Coronary artery (tissue), 2 donors: ENCODE measurements at regions not wholly inside any gene's neighbourhood (a gene's known extent, or its start where the extent isn't known, plus 50 kb on each side); places are given as distances from the start of the nearest gene placed in this dataset.

Source experiments
- DNase-seq: peaks from one replicate; pipeline ENCODE4 v3.0.0-alpha.2; 2017; ENCODE audit warnings: low spot score
- H3K27ac ChIP-seq, 2 donors: fragments of 200-600 bp; sonication (generic); one replicate each; pipeline ENCODE4 v1.5.1; 2016 to 2019
- H3K4me3 ChIP-seq: fragments of 200-600 bp; sonication (generic); 2 replicates; pipeline ENCODE4 v1.5.1; 2016; ENCODE audit warnings: mild to moderate bottlenecking, moderate library complexity
- CTCF ChIP-seq: fragments of 200-600 bp; sonication (generic); IDR thresholded peaks from one replicate; pipeline ENCODE4 v1.5.1; 2019; ENCODE audit warnings: antibody characterized with exemption

- Histone ChIP-seq H3K27ac (no peak overlapping the region), H3K4me3 (no peak overlapping the region)
- no peak for TF ChIP-seq CTCF
- DNase-seq: no peak
These were observed 622.9 kb upstream of the ADGRL4 start for GRCh38 chr1:79629414-79629813.

DNA sequence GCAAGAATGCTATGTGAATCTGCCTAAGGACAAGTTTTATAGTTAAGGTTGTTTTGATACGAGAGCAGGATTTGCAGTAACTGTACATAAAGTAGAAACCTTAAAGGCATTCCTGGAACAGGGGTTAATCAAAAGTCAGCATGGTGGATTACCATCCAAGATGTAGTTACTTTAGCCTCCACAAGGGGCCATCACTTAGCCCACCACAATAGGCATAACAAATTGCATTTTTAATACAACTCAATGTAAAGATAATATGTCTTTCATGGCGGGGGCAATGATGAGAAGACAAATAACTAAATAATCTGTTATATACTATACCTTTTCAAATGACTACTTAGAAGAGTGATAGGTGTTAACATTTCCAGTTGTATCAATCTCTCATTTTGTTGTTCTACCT is 611.2 kb upstream of the ADGRL4 start:
- no peak for TF ChIP-seq CTCF
- DNase-seq: no peak
- no peak overlapping the region for H3K4me3 ChIP-seq

GRCh38 chr1:79614762-79615161 is 608.2 kb upstream of the ADGRL4 start:
- no peak for DNase-seq
- Histone ChIP-seq H3K4me3 (no peak overlapping the region), H3K27ac (no peak overlapping the region)
- TF ChIP-seq CTCF: no peak

More for the DNA sequence above, 611.2 kb upstream of the ADGRL4 start:
- no peak overlapping the region for H3K27ac ChIP-seq

- no peak overlapping the region for H3K27ac ChIP-seq
- TF ChIP-seq CTCF: no peak
- H3K4me3 ChIP-seq: no peak overlapping the region
- DNase-seq: no peak
These were observed 607.6 kb upstream of the ADGRL4 start for GRCh38 chr1:79614106-79614505.

DNA sequence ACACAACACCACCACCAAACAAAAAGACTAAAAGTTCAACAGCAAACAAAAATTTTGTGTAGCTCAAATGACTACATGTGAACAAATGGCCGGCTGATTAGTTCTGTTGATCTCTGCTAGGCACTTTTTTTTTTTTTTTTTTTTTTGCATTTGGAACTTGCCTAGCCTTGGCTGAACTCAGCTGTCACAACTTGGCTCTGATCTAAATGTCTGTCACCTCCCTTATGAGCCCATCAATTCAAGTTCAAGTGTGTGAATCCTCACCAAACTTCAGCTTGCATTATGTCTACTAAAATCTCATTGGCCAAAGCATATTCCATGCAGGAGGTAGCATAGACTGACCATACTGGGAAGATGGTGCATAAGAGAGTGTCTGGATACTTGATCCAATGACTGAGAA is 606.5 kb upstream of the ADGRL4 start:
- Histone ChIP-seq H3K4me3 (no peak overlapping the region), H3K27ac (no peak overlapping the region)
- TF ChIP-seq CTCF: no peak
- no peak for DNase-seq

- Histone ChIP-seq H3K4me3 (no peak overlapping the region), H3K27ac (no peak overlapping the region)
- no peak for TF ChIP-seq CTCF
- DNase-seq: no peak
These were observed 598.1 kb upstream of the ADGRL4 start for GRCh38 chr1:79604490-79605198.

GRCh38 chr1:79603843-79604242 is 597.3 kb upstream of the ADGRL4 start:
- no peak for TF ChIP-seq CTCF
- no peak overlapping the region for H3K27ac ChIP-seq
- no peak for DNase-seq
- no peak overlapping the region for H3K4me3 ChIP-seq
